Astrocyte (in vitro differentiated cells and primary cell): ENCODE measurements at regions not wholly inside any gene's neighbourhood (a gene's known extent, or its start where the extent isn't known, plus 50 kb on each side); places are given as distances from the start of the nearest gene placed in this dataset.

ENCODE experiments used
- EZH2 ChIP-seq: IDR thresholded peaks from 2 replicates; pipeline ENCODE4 v1.6.1; 2012; ENCODE audit warnings: mild to moderate bottlenecking, low read length, inconsistent platforms; ENCODE audit not compliant: insufficient read depth
- TF ChIP-seq, protein P1 (sequence below): IDR thresholded peaks from 2 replicates; pipeline ENCODE4 v1.5.1; 2011; ENCODE audit warnings: low read depth, mild to moderate bottlenecking, inconsistent platforms, low read length, moderate library complexity; ENCODE audit not compliant: insufficient read depth

DNA sequence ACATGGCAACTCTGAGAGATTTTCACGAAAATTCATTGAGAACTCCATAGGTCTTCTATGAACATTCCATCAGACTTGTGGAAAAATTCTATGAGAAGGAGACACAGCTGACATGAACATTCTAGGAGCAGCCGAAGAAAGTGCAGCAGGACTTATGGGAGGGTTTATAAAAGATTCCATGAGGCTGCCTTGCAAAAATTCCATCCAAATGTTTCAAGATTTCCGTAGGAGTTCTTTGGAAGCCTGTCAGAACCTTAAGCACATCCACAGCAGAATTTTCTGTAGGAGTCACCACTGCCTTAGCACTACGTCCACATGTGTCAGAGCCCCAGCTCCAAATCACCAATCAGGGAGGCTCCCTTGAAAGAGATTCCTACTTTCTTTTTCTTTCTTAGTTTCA, 67.0 kb upstream of the MSX1 start:
- TF ChIP-seq, protein P1, sequence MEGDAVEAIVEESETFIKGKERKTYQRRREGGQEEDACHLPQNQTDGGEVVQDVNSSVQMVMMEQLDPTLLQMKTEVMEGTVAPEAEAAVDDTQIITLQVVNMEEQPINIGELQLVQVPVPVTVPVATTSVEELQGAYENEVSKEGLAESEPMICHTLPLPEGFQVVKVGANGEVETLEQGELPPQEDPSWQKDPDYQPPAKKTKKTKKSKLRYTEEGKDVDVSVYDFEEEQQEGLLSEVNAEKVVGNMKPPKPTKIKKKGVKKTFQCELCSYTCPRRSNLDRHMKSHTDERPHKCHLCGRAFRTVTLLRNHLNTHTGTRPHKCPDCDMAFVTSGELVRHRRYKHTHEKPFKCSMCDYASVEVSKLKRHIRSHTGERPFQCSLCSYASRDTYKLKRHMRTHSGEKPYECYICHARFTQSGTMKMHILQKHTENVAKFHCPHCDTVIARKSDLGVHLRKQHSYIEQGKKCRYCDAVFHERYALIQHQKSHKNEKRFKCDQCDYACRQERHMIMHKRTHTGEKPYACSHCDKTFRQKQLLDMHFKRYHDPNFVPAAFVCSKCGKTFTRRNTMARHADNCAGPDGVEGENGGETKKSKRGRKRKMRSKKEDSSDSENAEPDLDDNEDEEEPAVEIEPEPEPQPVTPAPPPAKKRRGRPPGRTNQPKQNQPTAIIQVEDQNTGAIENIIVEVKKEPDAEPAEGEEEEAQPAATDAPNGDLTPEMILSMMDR = no peak
- TF ChIP-seq EZH2 = no peak
